Activated naive CD4-positive, alpha-beta T cell treated with anti-CD3 and anti-CD28 coated beads, Interleukin-2, amount 50 U/mL, for 24 hours (primary cell): ENCODE measurements at regions not wholly inside any gene's neighbourhood (a gene's known extent, or its start where the extent isn't known, plus 50 kb on each side); places are given as distances from the start of the nearest gene placed in this dataset.

Experiments
- H3K27ac Mint-ChIP-seq: one replicate; pipeline ENCODE4 v1.8.0; 2021; ENCODE audit warnings: mild to moderate bottlenecking, mixed read lengths
- H3K27me3 Mint-ChIP-seq: one replicate; pipeline ENCODE4 v1.8.0; 2021; ENCODE audit warnings: mixed read lengths
- H3K36me3 Mint-ChIP-seq: one replicate; pipeline ENCODE4 v1.8.0; 2021; ENCODE audit warnings: mixed read lengths
- H3K4me1 Mint-ChIP-seq: one replicate; pipeline ENCODE4 v1.8.0; 2021; ENCODE audit warnings: mixed read lengths
- H3K4me3 Mint-ChIP-seq: one replicate; pipeline ENCODE4 v1.8.0; 2021; ENCODE audit warnings: mild to moderate bottlenecking, mixed read lengths
- H3K9me3 Mint-ChIP-seq: one replicate; pipeline ENCODE4 v1.8.0; 2021; ENCODE audit warnings: mixed read lengths

DNA sequence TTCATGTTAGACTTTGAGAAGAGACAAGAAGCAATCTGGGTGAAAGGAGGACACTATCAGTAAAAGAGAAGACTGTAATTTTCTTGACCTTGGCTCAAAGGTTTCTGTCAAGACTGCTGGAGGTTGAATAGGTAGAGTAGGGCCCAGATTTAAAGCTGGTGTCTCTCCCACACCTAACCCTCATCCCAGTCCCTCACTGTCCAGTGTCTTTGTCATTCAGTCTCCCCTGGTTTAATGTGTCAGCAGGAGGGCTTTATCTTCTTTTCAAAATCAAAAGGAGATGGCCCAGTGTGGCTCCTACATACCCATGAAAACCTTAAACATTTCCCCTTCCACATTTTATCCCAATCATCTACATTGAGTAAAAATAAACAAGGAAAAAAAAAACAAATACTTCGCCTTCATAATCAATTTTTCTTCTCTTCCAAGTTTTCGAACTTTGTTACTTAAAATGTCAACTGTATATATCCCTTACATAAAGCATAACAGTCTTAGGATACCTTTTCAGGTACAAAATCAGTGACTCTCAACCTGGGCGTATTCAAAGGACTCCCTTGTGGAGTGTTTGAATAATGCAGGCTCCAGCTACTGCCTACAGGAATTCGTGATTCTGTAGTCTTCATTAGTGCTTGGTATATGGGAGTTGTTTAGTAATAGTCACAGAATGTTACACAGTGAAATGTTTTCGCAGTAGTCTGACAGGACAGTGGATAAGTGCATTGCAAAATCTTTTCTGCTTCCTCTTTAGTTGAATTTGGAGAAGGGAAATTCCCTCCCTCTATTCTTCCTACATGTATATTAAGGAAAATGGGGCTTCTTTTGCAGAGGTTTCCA, 87.2 kb downstream of the FAT3 start:
- Mint-ChIP-seq H3K27me3 (no peaks in the 10 kb centered on the region), H3K4me1 (no peaks in the 10 kb centered on the region)

DNA sequence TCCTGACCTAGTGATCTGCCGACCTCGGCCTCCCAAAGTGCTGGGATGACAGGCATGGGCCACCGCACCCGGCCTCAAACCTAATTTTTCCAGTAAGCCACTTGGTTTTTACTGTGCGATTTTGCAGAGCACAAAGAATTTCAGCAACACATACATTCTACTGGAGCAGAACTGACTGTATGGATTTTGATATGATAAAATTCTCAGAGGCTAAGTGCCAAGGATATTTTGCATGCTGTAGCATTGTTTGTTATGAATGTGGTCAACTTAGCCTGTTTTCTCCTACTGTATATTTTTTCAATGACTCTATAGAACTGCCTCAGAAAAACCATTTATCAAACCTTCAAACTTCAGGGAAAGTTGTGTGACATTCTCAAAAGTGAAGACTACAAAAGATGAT, 89.2 kb downstream of the FAT3 start:
- no peaks in the 10 kb centered on the region for H3K4me1 Mint-ChIP-seq

More for the DNA sequence above, 87.2 kb downstream of the FAT3 start:
- no peak overlapping the region for H3K27ac Mint-ChIP-seq
- no peak overlapping the region for H3K4me3 Mint-ChIP-seq
- H3K36me3 Mint-ChIP-seq, result no peaks in the 10 kb centered on the region
- no peaks in the 10 kb centered on the region for H3K9me3 Mint-ChIP-seq

DNA sequence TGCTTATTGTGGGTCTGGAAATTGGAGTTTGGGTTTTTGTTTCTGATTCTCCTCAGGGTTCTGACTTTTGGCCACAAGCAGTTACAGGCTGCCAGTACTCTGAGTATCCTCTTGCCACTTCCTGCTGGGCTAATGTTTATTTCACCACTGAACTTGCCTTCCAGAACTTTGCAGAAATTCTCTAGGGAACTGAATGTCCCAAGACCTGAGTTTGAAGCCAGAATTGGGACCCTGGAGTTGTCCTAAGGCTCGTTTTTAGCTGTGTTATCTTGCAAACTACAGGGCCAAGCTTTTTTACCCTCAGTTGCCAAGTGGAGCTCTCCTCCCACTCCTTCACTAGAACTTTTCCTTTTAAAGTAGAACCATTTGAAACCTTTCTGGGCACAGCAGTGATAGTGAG, 89.9 kb downstream of the FAT3 start:
- Mint-ChIP-seq H3K27me3 (no peaks in the 10 kb centered on the region), H3K4me1 (no peaks in the 10 kb centered on the region), H3K9me3 (no peaks in the 10 kb centered on the region), H3K36me3 (no peaks in the 10 kb centered on the region), H3K27ac (no peak overlapping the region), H3K4me3 (no peak overlapping the region)

More for the DNA sequence above, 89.2 kb downstream of the FAT3 start:
- H3K27me3 Mint-ChIP-seq, result no peaks in the 10 kb centered on the region
- H3K9me3 Mint-ChIP-seq, result no peaks in the 10 kb centered on the region
- no peak overlapping the region for H3K27ac Mint-ChIP-seq
- H3K36me3 Mint-ChIP-seq, result no peaks in the 10 kb centered on the region
- no peak overlapping the region for H3K4me3 Mint-ChIP-seq

DNA sequence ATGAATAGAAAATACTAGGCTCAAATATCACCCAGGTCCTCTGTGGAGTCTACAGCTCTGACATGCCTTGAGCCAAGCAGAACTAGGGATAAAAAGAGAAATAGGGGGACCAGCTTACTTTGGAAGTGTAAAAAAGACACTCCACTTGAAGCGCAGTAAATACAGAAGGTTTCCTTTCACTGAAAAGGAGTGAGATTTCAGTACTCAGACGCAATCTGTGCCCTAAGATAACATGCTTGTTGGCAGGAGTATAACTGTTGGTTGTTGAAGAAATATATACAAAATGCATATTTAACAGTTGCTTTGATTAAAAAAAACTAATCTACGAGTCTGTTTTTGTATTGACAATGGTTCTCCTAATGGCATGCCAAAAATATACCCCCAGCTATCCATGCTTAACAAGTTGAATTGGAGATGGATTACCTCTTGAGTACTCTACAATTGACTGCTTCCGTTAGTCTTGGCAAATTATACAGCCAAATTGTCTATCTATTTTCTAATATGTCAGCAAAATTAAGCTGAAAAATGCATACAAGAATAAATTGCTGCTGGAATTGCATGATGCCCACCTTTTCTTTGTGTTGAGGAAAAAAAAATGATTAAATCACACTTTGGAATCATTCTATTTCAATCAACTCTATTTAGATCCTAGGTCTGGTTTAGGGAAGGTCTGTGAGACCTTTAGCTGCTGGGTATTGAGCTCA, 91.6 kb downstream of the FAT3 start:
- H3K27me3 Mint-ChIP-seq, result no peaks in the 10 kb centered on the region
- H3K4me3 Mint-ChIP-seq, result no peak overlapping the region
- H3K36me3 Mint-ChIP-seq, result no peaks in the 10 kb centered on the region
- no peaks in the 10 kb centered on the region for H3K4me1 Mint-ChIP-seq
- H3K9me3 Mint-ChIP-seq, result no peaks in the 10 kb centered on the region
- no peak overlapping the region for H3K27ac Mint-ChIP-seq

DNA sequence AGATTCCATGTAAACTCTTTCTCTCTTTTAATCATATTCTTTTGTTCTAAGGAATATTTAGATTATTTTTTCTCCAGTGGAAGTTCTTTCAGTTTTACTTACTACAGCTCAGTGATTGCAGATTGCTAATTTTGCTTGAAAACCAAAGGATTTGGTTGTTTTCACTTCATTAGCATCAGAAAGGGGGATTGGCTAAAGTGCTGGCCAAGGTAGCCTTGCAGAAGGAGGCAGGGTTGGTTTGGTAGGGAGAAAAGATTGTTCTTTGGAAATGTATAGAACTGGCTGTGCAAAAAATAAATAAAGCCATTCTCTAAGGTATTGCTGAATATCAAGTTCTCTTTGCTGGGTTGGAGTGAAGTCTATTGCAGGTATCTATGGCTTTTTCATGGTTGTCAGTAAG, 92.6 kb downstream of the FAT3 start:
- H3K9me3 Mint-ChIP-seq, result no peaks in the 10 kb centered on the region
- no peak overlapping the region for H3K4me3 Mint-ChIP-seq
- H3K27me3 Mint-ChIP-seq, result no peaks in the 10 kb centered on the region
- no peaks in the 10 kb centered on the region for H3K36me3 Mint-ChIP-seq
- no peaks in the 10 kb centered on the region for H3K4me1 Mint-ChIP-seq
- H3K27ac Mint-ChIP-seq, result no peak overlapping the region

DNA sequence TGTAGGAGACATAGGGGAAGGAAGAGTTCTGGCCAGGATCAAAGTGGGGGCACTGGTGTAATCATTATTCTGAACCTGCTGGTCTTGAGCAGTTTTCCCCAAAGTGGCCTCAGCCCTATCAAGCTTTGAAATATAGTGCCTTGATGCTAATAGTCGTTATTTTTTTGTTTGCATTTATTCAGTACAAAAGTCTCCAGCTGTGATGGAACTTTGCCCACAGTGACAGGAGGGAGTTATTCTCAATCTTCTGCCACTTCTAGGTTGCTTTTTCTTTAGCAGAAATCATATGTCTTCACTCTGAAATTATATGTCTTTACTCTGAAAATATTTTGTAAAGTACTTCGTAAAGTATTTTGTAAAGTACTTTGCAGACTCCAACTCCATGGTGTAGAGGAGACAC, 93.1 kb downstream of the FAT3 start:
- Mint-ChIP-seq H3K9me3 (no peaks in the 10 kb centered on the region), H3K4me3 (no peak overlapping the region), H3K36me3 (no peaks in the 10 kb centered on the region), H3K27ac (no peak overlapping the region), H3K27me3 (no peaks in the 10 kb centered on the region), H3K4me1 (no peaks in the 10 kb centered on the region)

DNA sequence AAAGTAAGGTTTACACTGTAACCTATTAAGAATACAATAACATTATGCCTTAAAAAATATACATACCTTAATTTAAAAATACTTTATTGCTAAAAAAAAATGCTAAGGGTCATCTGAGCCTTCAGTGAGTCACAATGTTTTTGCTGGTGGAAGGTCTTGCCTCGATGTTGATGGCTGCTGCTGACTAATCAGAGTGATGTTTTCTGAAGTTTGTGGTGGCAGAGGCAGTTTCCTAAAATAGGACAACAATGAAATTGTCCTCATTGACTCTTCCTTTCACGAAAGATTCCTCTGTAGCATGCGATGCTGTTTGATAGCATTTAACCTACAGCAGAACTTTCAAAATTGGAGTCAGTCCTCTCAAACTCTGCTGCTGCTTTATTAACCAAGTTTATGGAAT, 97.6 kb downstream of the FAT3 start:
- H3K36me3 Mint-ChIP-seq, result no peaks in the 10 kb centered on the region
- no peaks in the 10 kb centered on the region for H3K4me1 Mint-ChIP-seq
- H3K4me3 Mint-ChIP-seq, result no peak overlapping the region
- H3K27ac Mint-ChIP-seq, result no peak overlapping the region
- H3K9me3 Mint-ChIP-seq, result no peaks in the 10 kb centered on the region
- H3K27me3 Mint-ChIP-seq, result no peaks in the 10 kb centered on the region

DNA sequence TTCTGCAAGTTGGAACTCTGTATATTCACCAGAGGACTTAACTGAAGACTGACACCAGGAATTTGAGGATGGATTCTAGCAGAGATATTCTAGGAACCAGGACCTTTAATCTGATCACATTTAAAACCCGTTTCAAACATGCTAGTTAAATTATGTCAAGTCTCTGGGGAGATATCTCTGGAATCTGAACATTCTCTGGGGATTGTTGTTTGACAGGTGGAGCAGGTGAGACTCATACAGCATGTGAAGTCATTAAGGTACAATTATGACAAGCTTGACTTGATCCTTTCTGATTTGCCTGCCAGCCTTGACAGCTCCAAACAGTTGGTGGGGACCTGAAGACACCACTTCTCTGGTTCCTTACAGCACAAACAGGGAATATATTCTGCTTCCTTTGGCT, 100.3 kb downstream of the FAT3 start:
- no peak overlapping the region for H3K4me3 Mint-ChIP-seq
- no peaks in the 10 kb centered on the region for H3K4me1 Mint-ChIP-seq
- H3K9me3 Mint-ChIP-seq, result no peaks in the 10 kb centered on the region
- H3K27ac Mint-ChIP-seq, result no peak overlapping the region
- no peaks in the 10 kb centered on the region for H3K36me3 Mint-ChIP-seq
- no peaks in the 10 kb centered on the region for H3K27me3 Mint-ChIP-seq

DNA sequence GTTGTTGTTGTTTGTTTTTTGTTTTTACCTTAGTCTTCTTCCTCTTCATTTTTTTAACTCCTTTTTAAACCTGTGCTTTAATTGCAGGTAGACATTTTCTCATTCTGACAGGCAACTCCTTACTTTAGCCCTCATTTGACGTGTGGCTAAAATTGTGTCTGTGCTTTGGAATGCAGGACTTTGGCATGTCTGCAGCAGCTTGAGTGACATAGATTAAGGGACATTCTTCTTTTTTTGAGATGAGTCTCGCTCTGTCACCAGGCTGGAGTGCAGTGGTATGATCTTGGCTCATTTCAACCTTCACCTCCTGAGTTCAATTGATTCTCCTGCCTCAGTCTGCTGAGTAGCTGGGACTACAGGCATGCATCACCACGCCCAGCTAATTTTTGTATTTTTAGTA, 100.8 kb downstream of the FAT3 start:
- no peak overlapping the region for H3K4me3 Mint-ChIP-seq
- H3K27me3 Mint-ChIP-seq, result no peaks in the 10 kb centered on the region
- no peaks in the 10 kb centered on the region for H3K4me1 Mint-ChIP-seq
- H3K36me3 Mint-ChIP-seq, result no peaks in the 10 kb centered on the region
- H3K27ac Mint-ChIP-seq, result no peak overlapping the region
- H3K9me3 Mint-ChIP-seq, result no peaks in the 10 kb centered on the region

DNA sequence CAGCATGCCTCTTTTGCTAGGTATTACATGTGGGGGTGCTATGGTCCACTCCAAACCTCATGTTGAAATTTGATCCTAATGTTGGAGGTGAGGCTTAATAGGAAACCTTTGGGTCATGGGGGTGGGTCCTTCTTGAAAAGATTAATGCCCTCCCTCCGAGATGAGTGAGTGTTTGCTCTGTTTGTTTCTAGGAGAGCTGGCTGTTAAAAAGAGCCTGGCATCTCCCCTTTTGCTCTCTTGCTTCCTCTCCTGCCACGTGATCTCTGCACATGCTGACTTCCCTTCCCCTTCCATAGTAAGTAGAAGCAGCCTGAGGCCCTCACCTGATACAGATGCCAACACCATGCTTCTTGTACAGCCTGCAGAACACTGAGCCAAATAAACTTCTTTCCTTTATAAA, 104.5 kb downstream of the FAT3 start:
- no peaks in the 10 kb centered on the region for H3K4me1 Mint-ChIP-seq
- no peaks in the 10 kb centered on the region for H3K9me3 Mint-ChIP-seq
- no peaks in the 10 kb centered on the region for H3K36me3 Mint-ChIP-seq
- H3K27ac Mint-ChIP-seq, result no peak overlapping the region
- H3K4me3 Mint-ChIP-seq, result no peak overlapping the region
- no peaks in the 10 kb centered on the region for H3K27me3 Mint-ChIP-seq

DNA sequence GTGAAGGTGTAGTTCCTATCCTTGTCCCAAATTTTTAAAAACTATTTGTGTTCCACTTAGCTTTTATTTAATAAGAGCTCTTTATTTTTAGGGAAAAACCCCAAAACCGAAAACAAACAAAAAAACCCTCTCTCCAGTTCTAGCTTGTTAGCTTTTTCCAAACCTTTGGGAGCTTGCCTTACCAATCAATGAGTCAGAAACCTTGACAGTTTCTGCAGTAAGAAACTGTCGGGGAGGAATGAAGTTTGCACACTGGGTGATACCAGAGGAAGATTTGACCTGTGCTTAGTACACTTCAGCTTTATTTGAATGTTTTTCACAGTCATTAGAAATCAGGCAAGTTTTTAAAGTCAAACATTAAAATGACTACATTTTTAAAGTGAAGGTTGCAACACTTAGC, 105.0 kb downstream of the FAT3 start:
- no peaks in the 10 kb centered on the region for H3K4me1 Mint-ChIP-seq
- no peaks in the 10 kb centered on the region for H3K9me3 Mint-ChIP-seq
- no peaks in the 10 kb centered on the region for H3K36me3 Mint-ChIP-seq
- H3K27me3 Mint-ChIP-seq, result no peaks in the 10 kb centered on the region
- H3K27ac Mint-ChIP-seq, result no peak overlapping the region
- H3K4me3 Mint-ChIP-seq, result no peak overlapping the region

DNA sequence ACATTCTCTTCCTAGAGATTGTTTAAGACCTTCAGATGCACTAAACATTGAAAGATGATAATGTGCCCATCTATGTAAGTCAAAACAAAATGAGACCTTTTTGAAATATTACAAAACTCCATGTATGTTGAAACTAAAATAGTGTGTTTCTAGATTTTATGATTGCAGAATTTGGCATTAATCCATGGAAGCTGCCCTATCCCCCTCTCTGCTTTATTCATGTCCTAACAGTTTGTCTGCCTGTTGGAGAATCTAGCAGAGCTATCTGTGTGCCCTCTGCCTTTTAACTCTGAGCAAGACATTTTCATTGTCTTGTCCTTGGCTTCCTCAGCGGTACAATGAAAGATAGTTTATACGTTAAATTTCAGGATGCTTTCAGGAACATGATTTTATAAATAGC, 105.5 kb downstream of the FAT3 start:
- Mint-ChIP-seq H3K4me3 (no peak overlapping the region), H3K36me3 (no peaks in the 10 kb centered on the region), H3K27me3 (no peaks in the 10 kb centered on the region), H3K9me3 (no peaks in the 10 kb centered on the region), H3K27ac (no peak overlapping the region), H3K4me1 (no peaks in the 10 kb centered on the region)

DNA sequence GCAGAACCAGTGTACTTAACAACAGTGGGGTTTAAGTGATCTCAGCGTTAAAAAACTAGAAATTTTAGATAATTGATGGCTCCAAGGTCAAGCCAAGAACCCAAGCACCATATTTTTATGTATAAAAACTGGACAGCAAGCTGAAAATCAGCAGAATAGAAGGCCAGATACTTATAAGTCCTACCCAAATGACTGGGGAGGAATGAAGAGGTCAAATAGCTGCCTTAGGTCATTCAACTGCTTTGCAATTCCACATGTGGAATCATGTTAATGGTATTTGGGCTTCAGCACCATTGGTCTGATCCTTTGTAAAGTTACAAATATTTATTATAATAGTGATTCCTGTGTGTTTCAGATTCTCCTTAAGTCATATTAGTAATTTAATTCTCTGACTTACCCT, 108.4 kb downstream of the FAT3 start:
- Mint-ChIP-seq H3K36me3 (no peaks in the 10 kb centered on the region), H3K27me3 (peaks cover 1% of the 10 kb centered on the region), H3K9me3 (no peaks in the 10 kb centered on the region), H3K4me3 (no peak overlapping the region), H3K27ac (no peak overlapping the region), H3K4me1 (no peaks in the 10 kb centered on the region)

DNA sequence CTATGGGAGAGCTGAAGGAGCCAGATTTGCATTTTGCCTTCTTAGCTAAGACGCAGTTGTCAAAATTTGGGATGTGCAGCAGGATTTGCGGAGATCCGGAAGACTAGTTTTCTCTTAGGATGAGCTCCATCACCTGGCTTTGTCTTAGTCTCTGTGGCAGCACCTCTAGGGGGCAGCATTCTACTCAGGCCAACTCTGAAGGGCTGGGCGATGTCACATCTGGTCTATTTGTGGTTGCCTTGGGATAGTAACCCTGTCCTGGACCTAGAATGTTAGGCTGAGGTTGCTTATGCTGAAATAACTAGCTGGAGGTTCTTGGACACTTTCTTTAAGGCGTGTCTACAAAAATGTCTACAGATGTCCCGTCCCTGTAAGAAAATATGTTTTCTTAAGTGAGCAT, 116.2 kb downstream of the FAT3 start:
- no peaks in the 10 kb centered on the region for H3K36me3 Mint-ChIP-seq
- no peak overlapping the region for H3K4me3 Mint-ChIP-seq
- no peak overlapping the region for H3K27ac Mint-ChIP-seq
- H3K9me3 Mint-ChIP-seq, result peaks cover 4% of the 10 kb centered on the region
- H3K27me3 Mint-ChIP-seq, result no peaks in the 10 kb centered on the region
- no peaks in the 10 kb centered on the region for H3K4me1 Mint-ChIP-seq

DNA sequence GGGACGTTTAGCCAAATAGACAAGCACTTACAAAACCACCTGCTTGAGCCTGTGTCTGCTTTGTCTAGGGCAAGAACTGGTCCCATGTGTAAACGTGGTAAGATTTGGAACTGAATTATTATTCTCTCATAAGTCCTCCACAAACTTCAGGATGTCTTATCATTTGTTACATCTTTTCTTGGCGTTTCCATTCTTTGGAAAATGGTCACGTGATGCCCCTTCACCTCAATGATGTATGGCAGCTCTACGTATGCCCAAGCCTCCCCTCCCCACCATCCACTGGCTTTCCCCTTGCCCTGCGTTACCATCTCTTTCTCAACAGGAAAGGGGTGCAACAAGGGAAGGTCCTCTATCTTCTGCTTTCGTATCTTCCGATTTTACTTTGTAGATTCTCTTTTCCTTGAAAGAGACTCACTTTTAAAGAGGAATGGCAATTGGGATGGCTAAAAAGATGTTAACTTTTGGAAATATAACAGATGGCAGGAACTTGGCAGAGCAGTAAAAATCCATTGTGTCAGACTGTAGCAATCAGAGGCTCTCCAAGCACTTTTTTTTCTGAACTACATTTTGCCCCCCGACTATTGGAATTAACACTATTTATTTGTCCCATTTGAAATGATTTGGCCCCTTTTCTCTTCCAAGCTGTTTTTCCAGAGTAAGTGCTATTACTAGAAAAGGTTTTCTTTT, 117.6 kb downstream of the FAT3 start:
- Mint-ChIP-seq H3K4me1 (no peaks in the 10 kb centered on the region), H3K36me3 (no peaks in the 10 kb centered on the region), H3K9me3 (peaks cover 4% of the 10 kb centered on the region), H3K27ac (no peak overlapping the region), H3K4me3 (no peak overlapping the region), H3K27me3 (no peaks in the 10 kb centered on the region)

DNA sequence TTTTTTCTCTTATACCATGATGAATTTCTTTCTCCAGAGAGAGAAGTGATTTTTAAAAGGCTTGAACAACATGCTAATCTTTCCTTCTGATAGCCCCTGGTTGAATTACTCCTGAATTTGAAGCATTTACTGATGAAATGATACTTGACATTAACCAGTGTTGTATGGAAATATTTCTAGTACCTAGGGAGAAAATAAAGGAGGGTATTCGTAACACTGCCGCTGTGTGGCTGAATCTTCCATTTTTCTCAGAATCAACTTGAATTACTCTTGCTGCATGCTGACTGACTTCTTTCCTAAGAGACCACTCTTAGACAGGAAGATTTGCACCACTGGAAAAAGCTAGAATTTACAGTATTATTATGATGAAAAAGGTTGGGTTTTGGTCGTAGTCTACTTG, 118.3 kb downstream of the FAT3 start:
- peaks cover 4% of the 10 kb centered on the region for H3K9me3 Mint-ChIP-seq
- no peak overlapping the region for H3K27ac Mint-ChIP-seq
- no peaks in the 10 kb centered on the region for H3K27me3 Mint-ChIP-seq
- no peak overlapping the region for H3K4me3 Mint-ChIP-seq
- H3K4me1 Mint-ChIP-seq, result no peaks in the 10 kb centered on the region
- no peaks in the 10 kb centered on the region for H3K36me3 Mint-ChIP-seq
